Neural crest cell (in vitro differentiated cells): ENCODE measurements at regions not wholly inside any gene's neighbourhood (a gene's known extent, or its start where the extent isn't known, plus 50 kb on each side); places are given as distances from the start of the nearest gene placed in this dataset.
"Not testable (repeated sequence)": the region's sequence is repeated elsewhere in the genome, so short reads cannot be mapped to it uniquely, and the experiment has no call there.

Experiments used
- DNase-seq: peaks from one replicate; pipeline ENCODE4 v3.0.0; 2021; ENCODE audit warnings: low read depth, mixed read lengths, low spot score
- H3K27ac Mint-ChIP-seq: one replicate; pipeline ENCODE4 v1.8.0; 2021; ENCODE audit warnings: mild to moderate bottlenecking, mixed read lengths; ENCODE audit not compliant: unreplicated experiment
- H3K27me3 Mint-ChIP-seq: 2 replicates; pipeline ENCODE4 v1.8.0; 2021; ENCODE audit warnings: low read depth, mild to moderate bottlenecking, mixed read lengths
- H3K36me3 Mint-ChIP-seq: 2 replicates; pipeline ENCODE4 v1.8.0; 2021; ENCODE audit warnings: low read depth, mild to moderate bottlenecking, mixed read lengths
- H3K4me1 Mint-ChIP-seq: 2 replicates; pipeline ENCODE4 v1.8.0; 2021; ENCODE audit warnings: mixed read lengths
- H3K4me3 Mint-ChIP-seq: one replicate; pipeline ENCODE4 v1.8.0; 2021; ENCODE audit warnings: mild to moderate bottlenecking, mixed read lengths
- H3K9me3 Mint-ChIP-seq: 2 replicates; pipeline ENCODE4 v1.8.0; 2021; ENCODE audit warnings: mixed read lengths
- TF ChIP-seq, protein P1 (sequence below): fragments of 200-600 bp; sonication (generic); conservative IDR thresholded peaks from 2 replicates; pipeline ENCODE4 v1.5.0; 2021; ENCODE audit warnings: antibody characterized with exemption, mild to moderate bottlenecking

DNA sequence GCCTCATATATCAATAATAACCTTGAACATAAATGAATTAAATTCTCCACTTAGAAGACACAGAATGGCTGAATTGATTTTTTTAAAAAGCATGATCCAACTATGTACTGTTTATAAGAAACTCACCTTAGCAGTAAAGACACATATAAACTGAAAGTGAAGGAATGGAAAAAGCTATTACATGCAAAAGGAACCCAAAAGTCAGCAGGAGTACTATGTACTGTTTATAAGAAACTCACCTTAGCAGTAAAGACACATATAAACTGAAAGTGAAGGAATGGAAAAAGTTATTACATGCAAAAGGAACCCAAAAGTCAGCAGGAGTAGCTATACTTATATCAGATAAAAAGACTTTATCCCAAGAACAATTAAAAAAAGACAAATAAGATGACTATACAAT is 204.8 kb downstream of the TMEM161B start:
- Mint-ChIP-seq H3K27ac (no peak overlapping the region), H3K4me3 (no peak overlapping the region), H3K27me3 (no peaks in the 10 kb centered on the region), H3K4me1 (no peaks in the 10 kb centered on the region), H3K36me3 (no peaks in the 10 kb centered on the region), H3K9me3 (peaks cover 12% of the 10 kb centered on the region)
- DNase-seq: no peak
- TF ChIP-seq, protein P1, sequence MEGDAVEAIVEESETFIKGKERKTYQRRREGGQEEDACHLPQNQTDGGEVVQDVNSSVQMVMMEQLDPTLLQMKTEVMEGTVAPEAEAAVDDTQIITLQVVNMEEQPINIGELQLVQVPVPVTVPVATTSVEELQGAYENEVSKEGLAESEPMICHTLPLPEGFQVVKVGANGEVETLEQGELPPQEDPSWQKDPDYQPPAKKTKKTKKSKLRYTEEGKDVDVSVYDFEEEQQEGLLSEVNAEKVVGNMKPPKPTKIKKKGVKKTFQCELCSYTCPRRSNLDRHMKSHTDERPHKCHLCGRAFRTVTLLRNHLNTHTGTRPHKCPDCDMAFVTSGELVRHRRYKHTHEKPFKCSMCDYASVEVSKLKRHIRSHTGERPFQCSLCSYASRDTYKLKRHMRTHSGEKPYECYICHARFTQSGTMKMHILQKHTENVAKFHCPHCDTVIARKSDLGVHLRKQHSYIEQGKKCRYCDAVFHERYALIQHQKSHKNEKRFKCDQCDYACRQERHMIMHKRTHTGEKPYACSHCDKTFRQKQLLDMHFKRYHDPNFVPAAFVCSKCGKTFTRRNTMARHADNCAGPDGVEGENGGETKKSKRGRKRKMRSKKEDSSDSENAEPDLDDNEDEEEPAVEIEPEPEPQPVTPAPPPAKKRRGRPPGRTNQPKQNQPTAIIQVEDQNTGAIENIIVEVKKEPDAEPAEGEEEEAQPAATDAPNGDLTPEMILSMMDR: no peak

DNA sequence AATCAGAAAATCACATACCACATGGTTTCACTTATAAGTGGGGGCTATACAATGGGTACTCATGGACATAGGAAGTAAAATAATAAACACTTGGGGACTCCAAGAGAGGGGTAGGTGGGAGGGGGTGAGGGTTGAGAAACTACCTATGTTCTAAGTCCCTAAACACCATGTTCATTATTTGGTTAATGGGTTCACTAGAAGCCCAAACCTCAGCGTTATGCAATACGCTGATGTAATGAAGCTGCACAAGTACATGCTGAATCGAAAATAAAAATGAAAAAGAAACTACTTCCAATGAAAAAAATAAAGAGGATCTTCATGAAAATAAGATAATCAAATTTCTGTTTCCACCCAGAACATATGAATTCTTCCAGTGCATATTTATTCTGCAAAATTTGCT is 208.5 kb downstream of the TMEM161B start:
- no peak overlapping the region for H3K27ac Mint-ChIP-seq
- peaks cover 9% of the 10 kb centered on the region for H3K9me3 Mint-ChIP-seq
- no peak for DNase-seq
- H3K36me3 Mint-ChIP-seq: no peaks in the 10 kb centered on the region
- no peaks in the 10 kb centered on the region for H3K27me3 Mint-ChIP-seq
- TF ChIP-seq, protein P1: no peak
- no peaks in the 10 kb centered on the region for H3K4me1 Mint-ChIP-seq
- no peak overlapping the region for H3K4me3 Mint-ChIP-seq

DNA sequence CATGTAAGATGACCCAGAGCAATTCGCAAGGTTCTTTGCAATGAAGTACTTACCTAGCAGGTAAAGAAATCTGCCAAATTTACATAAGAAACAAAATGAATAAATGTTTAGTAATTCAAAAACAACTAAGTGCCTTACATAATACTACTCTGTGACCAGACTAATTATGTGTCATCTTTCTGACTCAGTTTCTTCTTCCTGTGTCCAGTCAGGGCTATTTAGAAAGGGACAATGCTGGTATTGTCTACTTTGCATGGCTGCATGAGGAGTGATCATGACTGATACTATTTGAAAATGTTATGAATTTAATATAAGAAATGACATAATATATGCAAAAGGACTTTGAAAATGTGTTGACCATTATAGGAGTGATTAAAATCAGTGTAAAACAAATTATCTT is 210.0 kb downstream of the TMEM161B start:
- H3K4me3 Mint-ChIP-seq: no peak overlapping the region
- H3K4me1 Mint-ChIP-seq: no peaks in the 10 kb centered on the region
- TF ChIP-seq, protein P1: no peak
- H3K36me3 Mint-ChIP-seq: no peaks in the 10 kb centered on the region
- no peak overlapping the region for H3K27ac Mint-ChIP-seq
- H3K27me3 Mint-ChIP-seq: no peaks in the 10 kb centered on the region
- H3K9me3 Mint-ChIP-seq: peaks cover 8% of the 10 kb centered on the region
- DNase-seq: no peak

DNA sequence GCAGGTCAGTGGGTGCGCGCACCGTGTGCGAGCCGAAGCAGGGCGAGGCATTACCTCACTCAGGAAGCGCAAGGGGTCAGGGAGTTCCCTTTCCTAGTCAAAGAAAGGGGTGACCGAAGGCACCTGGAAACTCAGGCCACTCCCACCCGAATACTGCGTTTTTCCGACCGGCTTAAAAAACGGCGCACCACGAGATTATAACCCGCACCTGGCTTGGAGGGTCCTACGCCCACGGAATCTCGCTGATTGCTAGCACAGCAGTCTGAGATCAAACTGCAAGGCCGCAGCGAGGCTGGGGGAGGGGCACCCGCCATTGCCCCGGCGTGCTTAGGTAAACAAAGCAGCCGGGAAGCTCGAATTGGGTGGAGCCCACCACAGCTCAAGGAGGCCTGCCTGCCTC is 216.2 kb downstream of the TMEM161B start:
- DNase-seq, H3K27me3 Mint-ChIP-seq, H3K27ac Mint-ChIP-seq, H3K36me3 Mint-ChIP-seq, H3K9me3 Mint-ChIP-seq, H3K4me3 Mint-ChIP-seq: not testable (repeated sequence)
- peaks cover 27% of the 10 kb centered on the region for H3K4me1 Mint-ChIP-seq

DNA sequence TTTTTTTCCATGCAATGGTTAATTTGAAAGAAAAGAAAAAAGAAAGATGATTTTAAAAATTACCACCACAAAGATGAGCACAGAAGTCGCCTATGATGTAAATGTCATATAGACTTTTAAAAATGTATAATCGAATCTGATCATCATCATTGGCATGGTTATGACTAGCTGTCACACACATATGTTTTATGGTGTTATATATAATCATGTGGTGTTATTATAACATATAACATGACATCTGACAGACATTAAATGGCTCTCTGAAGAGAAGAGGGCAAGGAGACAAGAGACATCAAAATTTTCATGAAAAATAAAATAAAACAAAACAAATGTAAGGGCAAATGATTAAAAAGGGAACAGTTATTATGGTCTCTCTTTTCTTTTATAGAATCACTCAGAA is 217.5 kb downstream of the TMEM161B start:
- Mint-ChIP-seq H3K4me3 (no peak overlapping the region), H3K27me3 (no peaks in the 10 kb centered on the region), H3K9me3 (no peaks in the 10 kb centered on the region), H3K36me3 (peaks cover 2% of the 10 kb centered on the region), H3K4me1 (peaks cover 40% of the 10 kb centered on the region), H3K27ac (no peak overlapping the region)
- no peak for DNase-seq
- TF ChIP-seq, protein P1: no peak

DNA sequence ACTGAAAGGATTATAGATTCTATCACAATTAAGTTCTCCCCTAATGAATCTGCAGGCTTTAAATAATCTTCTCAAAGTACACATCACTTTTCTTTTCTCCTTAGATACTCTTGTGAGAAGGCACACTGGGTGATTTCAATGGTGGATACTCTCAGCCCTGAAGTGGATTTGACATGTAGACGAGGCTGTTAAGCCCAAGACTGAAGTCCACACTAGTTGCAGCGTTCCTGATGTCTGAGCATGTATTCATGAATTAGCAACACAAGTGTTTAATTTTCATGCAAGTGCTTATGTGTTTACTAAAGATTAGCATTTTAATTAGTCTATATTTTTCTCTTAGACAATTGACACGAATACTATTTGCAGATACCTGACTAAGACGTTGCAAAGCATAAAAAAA is 218.9 kb downstream of the TMEM161B start:
- DNase-seq: no peak
- H3K4me3 Mint-ChIP-seq: no peak overlapping the region

More for the DNA sequence above, 218.9 kb downstream of the TMEM161B start:
- H3K9me3 Mint-ChIP-seq: no peaks in the 10 kb centered on the region
- TF ChIP-seq, protein P1: no peak
- H3K36me3 Mint-ChIP-seq: peaks cover 2% of the 10 kb centered on the region
- no peak overlapping the region for H3K27ac Mint-ChIP-seq
- no peaks in the 10 kb centered on the region for H3K27me3 Mint-ChIP-seq
- H3K4me1 Mint-ChIP-seq: peaks cover 51% of the 10 kb centered on the region
